Esophagus muscularis mucosa (tissue), 3 donors: ENCODE measurements at regions not wholly inside any gene's neighbourhood (a gene's known extent, or its start where the extent isn't known, plus 50 kb on each side); places are given as distances from the start of the nearest gene placed in this dataset.

ENCODE experiments used
- POLR2AphosphoS5 ChIP-seq, 2 donors: sonication (generic); formaldehyde crosslinking; IDR thresholded peaks; one replicate each; pipeline ENCODE4 v1.6.1; 2017; ENCODE audit warnings: antibody characterized with exemption in 2 of 2
- TF ChIP-seq, protein P1 (sequence below), 3 experiments: fragments of 200-600 bp in 2 of 3; fragments of 450-650 bp in 1 of 3; sonication (generic) in 2 of 3; IDR thresholded peaks; one replicate each; pipeline ENCODE4 v1.5.1; 2017 to 2019; ENCODE audit warnings: antibody characterized with exemption in 3 of 3, mild to moderate bottlenecking in 2 of 3, moderate library complexity in 1 of 3

DNA sequence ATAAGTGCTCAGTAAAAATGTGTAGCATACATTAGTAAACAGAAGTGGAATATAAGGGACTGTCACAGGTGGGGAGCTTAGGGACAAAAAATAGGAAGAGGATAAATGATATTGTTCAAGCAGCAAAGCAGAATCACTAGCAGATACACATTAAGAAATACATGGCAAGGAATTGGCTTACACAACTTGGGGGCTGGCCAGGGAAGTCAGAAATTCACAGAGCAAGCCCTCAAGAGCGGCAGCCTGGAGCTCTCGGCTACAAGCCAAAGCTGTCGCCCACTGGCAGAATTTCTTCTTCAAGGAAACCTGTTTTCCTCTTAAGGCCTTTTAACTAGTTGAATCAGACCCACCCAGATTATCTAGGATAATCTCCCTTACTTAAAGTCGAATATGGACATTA, 73.0 kb upstream of the SMIM23 start:
- TF ChIP-seq, protein P1, sequence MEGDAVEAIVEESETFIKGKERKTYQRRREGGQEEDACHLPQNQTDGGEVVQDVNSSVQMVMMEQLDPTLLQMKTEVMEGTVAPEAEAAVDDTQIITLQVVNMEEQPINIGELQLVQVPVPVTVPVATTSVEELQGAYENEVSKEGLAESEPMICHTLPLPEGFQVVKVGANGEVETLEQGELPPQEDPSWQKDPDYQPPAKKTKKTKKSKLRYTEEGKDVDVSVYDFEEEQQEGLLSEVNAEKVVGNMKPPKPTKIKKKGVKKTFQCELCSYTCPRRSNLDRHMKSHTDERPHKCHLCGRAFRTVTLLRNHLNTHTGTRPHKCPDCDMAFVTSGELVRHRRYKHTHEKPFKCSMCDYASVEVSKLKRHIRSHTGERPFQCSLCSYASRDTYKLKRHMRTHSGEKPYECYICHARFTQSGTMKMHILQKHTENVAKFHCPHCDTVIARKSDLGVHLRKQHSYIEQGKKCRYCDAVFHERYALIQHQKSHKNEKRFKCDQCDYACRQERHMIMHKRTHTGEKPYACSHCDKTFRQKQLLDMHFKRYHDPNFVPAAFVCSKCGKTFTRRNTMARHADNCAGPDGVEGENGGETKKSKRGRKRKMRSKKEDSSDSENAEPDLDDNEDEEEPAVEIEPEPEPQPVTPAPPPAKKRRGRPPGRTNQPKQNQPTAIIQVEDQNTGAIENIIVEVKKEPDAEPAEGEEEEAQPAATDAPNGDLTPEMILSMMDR (IDR thresholded peaks at IDR 0.05), result no peak
- TF ChIP-seq POLR2AphosphoS5 (IDR thresholded peaks at IDR 0.05), result no peak
